GM18499 (cell line): ENCODE measurements at regions not wholly inside any gene's neighbourhood (a gene's known extent, or its start where the extent isn't known, plus 50 kb on each side); places are given as distances from the start of the nearest gene placed in this dataset.

Experiments
- ATAC-seq: cut with Tn5 transposase; IDR thresholded peaks from one replicate; pipeline ENCODE4 v1.9.1; 2021; ENCODE audit warnings: moderate number of reproducible peaks; ENCODE audit not compliant: insufficient read depth, unreplicated experiment

DNA sequence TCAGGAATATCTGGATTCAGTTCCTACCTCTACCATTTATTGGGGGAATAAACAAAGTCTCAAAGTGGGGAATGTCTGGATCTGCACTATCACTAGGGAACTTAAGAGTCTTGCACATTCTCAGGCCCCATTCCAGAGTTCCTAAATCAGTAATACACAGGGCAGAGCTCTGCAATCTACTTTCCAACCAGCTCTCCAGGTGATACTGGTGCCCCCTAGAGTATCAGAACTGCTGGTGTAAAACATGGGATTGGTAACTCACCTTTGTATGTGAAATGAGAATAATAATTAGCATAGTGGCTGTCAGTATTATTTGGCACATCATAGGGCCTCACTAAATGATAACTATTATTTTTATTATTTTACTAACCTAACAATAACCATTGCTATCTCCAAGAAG, 278.8 kb upstream of the IMPG1 start:
- no peak for ATAC-seq

- no peak for ATAC-seq
Observed at GRCh38 chr6:76347539-76347938, 275.1 kb upstream of the IMPG1 start.

DNA sequence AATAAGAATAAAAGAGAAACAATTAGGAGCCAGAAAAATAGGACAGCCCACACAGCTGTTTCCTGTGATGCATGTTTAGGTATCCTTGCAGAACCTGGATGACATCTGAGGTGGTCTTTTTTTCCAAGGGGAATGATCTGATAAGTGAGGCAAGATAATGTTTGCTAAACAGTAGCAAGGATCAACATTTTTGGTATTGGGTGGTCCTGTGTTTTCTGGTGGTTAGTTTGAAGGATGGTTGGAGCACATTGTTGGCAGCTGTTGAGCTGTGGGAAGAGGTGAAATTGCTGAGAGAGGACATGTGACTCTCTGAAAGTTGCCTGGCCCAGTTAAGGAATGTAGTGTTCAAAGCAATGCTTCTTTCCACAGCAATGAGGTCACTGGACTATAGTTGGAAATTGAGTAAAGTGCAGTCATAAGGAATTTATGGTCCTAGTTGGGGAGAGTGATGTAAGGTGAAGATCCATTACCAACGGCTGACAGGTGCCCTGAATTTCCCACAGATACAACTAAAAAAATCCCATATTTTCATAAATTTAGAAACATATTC, 270.2 kb upstream of the IMPG1 start:
- no peak for ATAC-seq

- no peak for ATAC-seq
Observed at GRCh38 chr6:76330031-76330430, 257.6 kb upstream of the IMPG1 start.

DNA sequence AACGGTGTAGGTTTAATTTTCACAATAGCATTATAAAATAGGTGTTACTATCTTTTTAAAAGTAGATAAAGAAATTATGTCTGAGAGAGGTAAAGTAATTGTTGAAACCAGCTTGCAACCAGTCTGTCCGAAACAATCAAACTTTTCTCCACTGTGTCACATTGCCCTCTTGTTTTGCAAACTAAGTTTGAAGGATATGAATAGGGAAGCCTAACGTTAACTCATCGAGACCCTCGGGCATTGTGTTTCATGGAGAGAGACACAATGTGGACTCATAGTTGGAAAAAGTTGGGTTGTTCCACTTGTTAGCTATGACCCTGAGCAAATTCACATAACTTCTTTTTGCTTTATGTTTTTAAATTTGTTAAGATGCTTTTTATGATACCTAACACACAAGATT, 254.4 kb upstream of the IMPG1 start:
- no peak for ATAC-seq
